T-helper 1 cell (primary cell): ENCODE measurements at regions not wholly inside any gene's neighbourhood (a gene's known extent, or its start where the extent isn't known, plus 50 kb on each side); places are given as distances from the start of the nearest gene placed in this dataset.
"Not testable (repeated sequence)": the region's sequence is repeated elsewhere in the genome, so short reads cannot be mapped to it uniquely, and the experiment has no call there.

Source experiments
- DNase-seq, 5 donors: peaks; one replicate each; pipeline ENCODE4 v3.0.0-alpha.2; 2012 to 2020

DNA sequence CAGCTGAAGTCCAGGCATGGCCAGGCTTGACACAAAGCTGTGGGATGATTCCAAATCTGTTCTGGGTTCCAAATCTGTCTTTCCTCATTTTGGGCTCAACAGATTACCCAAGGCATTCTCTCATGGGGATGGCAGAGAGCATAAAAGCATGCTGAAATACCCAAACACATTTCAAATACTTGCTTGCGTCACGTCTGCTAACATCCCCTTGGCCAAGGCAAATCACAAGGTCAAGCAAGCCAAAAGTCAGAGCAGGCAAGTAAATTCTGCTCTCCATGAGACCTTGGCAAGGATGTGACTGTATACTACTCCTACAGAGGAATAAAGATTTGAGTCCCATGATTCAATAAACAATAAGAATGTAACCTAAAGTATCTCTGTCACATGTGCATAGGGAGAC is 306.7 kb downstream of the EPB41L4A start:
- no peak for DNase-seq

DNA sequence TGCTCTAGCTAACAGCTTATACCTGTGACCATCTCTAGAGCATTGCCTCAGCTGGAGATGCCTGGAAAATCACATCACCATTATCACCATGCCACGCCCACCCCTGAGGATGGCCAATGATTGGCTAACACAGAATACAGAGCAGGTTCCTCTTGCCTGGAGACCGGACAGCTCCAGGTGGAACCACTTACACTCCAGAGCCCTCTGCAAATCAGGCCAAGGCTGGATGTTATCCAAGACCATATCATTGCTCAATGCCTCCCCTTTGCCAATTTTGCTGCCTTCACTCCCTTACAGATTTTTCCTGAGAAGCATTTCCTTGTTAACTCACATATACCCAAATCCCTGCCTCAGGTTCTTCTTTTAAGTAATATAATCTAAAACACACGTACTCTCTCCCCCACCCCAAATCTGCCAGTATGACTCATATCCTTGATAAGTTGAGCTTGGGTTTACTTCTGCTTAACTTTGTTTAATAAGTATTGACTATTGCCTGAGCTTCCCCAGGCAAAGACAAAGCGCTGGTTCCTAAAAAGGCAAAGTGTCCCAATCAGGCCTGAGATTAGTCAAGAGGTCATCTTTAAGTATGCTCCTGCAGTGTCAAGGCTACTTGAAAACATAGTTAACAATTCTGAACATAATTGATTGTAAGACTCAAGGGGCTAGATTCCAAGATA is 309.6 kb downstream of the EPB41L4A start:
- DNase-seq, result no peak

DNA sequence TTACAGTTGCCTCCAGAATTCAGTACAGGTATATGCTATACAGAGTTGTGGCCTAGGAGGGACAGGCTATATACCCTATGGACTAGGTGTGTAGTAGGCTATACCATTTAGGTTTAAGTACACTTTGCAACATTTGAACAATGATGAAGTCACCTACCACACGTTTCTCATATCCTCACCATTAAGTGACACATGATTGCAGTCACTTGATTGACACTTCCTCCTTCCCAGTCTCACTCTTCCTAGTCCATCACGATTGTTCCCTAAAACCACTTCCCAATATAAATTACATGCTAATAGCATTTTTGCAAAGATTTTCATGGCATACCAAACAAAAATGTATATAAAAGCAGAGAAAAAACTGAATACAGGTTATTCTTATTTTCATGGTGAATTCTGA is 312.2 kb downstream of the EPB41L4A start:
- no peak for DNase-seq

DNA sequence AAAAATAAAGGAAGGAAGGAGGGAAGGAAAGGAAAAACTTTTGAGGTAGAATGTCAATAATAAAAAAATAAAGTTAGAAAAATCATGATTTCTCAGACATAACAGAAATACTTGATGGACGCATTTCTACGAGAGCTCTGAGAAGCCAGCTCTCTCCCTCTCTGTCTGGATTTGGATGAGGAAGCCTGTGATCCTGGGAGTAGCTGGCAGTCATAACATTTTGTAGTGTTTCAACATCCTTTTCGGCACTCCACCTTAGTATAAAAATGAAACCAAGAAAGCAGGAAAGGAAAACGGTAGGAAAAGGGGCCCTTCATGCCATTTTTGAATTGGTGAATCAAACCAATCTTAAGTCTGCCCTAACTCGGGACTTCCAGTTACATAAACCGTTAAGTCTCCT is 321.3 kb downstream of the EPB41L4A start:
- DNase-seq, result no peak

DNA sequence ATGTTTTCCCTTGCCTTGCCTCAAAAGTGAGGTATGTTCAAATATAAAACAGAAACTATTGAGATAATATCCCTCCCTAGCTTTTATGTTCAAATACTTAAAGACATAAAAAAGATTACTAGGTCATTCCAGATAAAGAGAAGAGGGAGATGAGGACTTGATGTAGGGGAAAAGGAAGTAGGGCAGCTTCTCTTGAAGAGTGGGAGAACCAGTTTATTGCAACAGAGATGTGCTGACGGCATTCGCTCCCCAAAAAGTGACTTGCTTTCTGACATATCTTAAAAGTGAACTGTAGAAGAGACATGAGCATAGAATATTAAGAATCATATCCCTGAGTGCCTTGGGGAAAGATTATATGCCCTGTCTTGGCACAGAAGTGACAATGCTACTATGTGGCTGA is 330.2 kb upstream of the NREP start:
- DNase-seq, result no peak

DNA sequence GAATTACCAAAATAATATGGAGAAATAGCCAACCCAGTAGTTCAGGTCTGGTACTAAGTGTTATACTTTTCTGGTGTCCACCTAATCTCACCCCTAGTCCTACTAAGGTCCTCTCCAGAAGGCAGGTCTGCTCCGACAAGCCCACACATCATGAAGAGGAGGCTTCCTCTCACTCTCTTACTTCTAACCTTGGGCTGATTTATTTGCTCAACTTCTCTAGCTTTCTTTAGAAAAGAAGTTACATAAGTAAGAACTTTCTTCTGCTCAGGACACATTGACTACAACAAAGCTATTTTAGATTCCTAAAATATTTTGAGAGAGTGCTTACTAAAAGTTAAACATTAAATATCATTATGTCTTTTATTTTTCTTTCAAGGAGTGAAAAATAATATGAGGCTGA is 329.7 kb upstream of the NREP start:
- no peak for DNase-seq

DNA sequence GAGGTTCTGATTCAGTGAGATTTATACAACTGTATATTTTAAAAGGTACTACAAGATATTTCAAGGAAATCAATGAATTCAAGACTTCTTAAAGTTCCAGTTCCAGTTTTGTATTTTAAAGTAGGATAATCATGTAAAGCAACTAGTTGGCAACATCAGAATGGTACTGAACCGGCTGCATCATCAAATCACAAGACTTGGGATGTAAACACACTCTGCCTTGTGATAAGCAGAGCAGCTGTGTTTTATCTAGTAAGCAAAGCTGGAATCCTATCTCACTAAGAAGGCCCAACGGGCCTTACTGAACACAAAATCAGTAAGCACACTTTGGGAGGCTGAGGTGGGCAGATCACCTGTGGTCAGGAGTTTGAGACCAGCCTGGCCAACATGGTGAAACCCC is 327.2 kb upstream of the NREP start:
- DNase-seq, result no peak

DNA sequence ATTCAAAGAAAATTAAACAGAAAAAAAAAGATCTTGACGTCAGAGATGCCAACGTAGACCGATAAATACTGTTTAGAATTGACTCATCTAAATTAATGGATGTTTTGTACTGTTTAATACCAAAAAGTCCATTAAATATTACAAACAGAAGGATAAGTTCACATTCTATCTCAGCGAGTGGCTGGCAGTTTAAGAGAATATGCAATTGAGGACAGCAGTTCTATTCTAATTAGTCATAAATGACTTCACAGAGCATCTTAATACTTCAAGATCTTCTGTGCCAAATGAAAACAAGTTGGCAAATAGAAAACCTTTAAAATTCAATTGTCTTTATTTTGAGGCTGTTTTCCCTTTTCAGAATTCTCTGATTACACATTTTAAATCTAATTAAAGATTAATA is 326.6 kb upstream of the NREP start:
- no peak for DNase-seq

DNA sequence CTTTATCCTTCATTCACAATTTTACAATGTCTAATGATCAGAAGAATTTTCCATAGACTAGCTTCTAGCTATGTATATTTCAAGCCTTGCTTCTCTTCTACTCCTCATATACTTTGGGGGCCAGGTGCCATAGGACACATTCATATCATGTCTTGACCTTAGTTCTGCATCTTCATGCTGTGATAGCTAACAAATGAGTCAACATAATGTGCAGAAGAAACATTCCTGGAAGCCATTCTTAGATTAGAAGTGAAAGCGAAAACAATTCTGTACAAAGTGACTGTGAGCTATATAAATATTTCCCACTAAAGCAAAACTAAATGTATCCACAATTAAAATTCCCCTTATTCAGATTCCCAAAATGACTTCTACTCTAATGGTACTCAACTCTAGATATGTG is 320.2 kb upstream of the NREP start:
- DNase-seq, result peak in 1 of 5 donors; percentile 31

DNA sequence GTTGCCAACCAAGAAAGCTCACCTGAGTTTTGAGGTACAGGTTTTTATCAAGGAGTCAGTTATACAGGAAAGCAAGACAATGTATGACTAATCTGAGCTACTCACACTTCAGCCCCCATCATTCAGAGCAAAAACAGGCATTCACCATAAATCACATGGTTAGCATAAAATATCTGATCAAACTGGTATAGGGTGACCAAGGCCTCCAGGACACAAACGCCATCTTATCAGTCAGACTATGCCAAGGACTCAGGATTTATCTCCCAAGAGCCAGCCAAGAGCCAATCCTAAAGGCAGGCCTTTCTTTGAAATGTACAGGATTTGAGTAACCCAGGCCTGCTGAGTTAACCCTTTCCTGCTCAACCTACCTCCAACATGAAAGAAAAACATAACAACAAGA is 313.0 kb upstream of the NREP start:
- DNase-seq, result no peak

DNA sequence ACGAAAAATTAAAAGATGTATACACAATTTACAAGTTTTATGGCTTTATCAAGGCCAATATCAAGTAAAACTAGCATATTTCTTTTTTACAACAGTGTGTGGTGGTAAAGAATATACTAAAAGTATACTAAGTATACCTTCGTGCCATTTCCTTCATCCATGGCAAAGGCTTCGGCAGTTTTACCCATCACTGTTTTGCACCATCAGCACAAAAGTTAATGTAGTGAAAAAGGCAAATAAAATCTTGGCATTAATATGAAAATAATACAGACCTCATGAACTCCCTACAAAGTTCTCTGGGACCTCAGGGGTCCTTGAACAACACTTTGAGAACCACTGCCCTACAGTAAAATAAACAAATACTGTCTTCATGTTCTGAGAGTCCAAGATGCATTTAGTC is 312.3 kb upstream of the NREP start:
- no peak for DNase-seq

DNA sequence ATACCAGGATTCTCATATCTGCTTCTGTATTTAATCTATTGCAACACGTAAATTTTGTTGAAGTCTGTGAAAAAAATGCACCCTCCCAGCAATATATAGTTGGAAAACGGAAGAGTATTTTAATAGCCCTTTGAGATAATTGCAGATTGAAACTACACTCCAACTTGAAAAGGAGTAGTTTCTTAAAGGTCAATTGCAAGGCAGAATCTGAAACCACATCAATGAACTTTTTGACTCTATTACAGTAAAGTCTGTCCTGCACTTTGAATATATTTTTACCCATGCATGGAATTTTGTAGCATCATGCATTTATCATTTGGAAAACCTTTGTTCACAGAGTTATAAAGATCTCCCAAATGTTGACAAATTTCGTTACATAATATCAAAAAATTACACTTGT is 311.6 kb upstream of the NREP start:
- DNase-seq, result no peak

DNA sequence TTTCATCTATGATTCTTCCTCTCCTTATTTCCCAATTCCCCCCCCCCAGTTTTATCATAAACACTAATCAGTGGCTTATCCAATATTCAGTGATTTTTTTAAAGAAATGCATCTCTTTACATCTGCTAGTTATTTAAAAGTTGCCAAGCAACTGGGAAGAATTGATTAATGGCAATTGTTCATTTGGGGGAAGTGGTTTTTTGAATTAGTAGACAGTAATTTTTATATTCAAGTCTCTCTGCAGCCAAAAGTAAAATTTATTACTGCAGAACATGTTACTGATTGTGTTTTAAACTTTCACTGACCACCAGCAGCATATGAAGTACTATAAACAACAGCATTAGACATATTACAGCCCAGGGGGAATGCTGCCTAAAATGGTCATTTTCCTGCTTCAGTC is 308.8 kb upstream of the NREP start:
- no peak for DNase-seq

DNA sequence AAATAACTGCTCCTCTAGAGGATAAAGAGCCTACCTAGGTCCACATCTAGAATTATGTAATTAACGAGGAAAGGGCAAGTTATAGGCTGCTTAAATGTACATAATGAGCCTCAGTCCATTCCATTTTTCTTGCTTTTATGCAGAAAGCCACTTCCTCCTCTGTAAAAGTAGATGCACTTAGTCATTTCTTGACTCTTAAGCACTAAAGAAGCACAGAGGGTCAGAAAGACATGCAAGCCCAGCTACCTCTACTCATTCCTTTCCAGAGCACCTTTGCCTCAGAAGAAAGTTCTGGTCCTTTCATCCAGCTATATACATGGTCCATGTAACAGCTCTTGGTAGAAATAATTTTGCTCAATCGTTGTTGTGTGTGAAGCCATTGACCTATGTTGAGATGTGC is 308.0 kb upstream of the NREP start:
- DNase-seq, result no peak

DNA sequence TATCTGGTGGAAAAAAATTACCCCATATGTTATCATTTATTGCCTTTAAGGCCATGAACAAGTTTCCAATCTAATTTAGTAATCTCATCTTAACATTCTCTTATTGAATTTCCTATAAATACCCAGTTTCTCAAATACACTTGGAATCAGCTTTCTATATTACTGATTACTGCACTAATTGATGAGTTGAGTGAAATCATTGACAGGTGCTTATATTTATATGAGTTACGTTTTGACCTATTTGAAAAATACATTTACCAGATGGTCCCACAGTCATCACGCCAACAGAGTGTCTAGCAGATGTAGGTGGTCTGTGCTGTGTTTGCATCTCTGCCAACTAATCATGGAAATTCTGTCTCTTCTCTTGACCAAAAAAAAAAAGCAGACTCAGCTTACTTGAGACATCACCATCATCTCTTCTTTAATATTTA is 307.3 kb upstream of the NREP start:
- DNase-seq, result no peak

DNA sequence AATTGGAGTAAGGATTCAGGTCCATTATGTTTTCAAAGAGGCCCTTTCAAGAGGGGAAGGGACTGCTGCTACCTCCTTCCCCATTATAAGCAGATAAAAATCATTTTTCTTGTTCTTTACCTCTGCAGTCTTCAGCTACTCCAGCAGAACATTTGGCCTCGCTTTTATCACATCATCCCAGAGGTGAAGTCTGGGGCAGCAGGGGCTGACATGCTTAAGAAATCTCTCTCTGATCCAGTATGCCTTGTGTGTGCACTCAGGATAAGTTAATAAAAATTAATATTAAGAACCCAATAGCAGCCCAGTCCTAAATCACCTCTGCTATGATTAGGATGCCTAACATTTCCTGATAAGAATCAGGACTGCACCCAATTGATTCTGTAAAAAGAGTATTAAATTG is 306.9 kb upstream of the NREP start:
- no peak for DNase-seq

DNA sequence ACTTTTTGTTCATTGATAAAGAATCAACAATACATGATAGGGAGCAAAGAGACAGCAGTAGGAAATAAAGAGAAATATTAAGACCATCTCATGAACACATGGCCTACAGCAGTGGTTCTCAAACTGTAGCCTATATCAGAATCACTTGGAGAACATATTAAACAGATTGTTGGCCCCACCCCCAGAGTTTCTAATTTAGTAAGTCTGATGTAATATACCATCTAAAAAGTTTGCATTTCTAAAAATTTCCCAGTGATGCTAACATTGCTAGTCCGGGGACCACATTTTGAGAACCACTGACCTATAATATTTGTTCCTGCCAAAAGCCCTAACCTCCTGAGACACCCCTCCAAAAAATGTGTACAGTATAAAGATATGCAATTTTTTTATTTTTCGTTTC is 306.2 kb upstream of the NREP start:
- DNase-seq, result no peak

DNA sequence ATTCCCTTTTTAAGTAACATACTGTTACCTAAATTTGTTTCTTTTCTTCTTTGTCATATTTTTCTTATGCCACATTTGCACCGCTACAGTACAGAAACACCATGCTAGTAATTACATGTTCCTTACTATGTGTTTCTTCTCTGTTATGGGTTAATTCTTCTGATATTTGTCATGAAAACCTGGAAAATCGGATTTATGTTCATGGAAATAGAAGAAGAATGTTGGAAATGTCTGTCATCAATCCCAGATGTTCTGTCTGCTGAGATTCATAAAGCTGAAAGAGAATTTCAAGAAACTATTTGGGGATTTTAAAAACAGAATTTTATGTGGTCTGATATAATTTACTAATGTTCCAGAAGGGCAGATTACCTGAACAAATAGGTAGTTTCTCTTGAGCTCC is 305.2 kb upstream of the NREP start:
- no peak for DNase-seq

DNA sequence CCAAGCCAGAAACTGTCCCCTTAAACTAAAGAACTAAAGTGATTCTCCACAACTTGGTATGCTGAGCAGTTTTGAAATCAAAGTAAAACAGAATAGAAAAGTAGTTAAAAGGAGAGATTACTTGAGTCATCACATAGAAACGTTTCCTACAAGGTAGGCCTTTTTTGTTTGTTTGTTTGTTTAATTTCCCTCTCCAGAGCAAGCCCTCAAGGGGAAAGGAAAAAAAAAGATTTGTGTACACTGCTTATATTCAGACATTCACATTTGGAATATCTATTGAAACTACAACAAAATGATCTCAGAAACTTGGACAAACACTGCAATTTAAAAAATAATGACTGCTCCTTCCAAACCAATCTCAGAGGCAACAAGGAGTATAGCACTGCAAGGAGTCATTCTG is 304.7 kb upstream of the NREP start:
- DNase-seq, result no peak

DNA sequence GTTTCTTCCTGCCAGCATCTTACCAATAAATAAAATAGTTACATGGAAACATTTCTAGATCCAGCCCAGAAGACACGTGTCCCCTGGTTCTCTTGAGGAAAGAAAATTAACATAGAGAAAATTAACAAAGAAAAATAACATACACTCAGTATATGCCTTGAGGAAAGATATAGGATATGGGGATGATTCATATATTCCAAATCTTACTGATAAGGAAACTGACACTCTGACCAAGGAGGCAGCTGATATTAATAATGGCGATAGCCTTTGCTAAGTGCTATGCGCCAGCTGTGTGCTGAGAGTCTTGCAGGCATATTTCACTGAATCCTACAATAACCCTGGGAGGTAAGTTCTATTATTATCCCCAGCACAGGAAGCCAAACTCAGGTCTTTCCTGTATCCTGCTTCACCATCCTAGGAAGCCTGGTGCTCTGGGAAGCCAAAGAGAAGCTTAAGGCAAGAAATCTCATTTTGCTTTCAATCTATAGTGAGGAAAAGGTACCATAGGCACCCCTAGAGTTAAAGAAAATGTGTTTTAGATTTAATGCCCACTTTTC is 302.7 kb upstream of the NREP start:
- no peak for DNase-seq

DNA sequence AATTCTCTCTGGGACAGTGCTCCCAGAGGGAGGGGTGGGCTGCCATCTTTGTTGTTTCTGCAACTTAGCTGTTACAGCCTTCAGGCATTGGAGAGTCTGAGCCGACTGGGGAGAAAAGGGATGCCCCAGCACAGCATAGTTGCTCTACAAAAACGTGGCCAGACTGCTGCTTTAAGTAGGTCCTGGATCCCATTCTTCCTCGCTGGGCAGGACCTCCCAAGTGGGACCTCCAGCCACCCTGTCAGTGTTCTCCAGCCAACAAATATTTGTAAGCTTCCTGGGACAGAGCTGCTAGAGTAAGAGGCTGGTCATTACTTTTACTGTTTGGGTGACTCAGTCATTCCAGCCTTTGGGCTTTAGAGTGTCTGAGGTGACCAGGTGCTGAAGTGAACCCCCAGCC is 292.7 kb upstream of the NREP start:
- no peak for DNase-seq

DNA sequence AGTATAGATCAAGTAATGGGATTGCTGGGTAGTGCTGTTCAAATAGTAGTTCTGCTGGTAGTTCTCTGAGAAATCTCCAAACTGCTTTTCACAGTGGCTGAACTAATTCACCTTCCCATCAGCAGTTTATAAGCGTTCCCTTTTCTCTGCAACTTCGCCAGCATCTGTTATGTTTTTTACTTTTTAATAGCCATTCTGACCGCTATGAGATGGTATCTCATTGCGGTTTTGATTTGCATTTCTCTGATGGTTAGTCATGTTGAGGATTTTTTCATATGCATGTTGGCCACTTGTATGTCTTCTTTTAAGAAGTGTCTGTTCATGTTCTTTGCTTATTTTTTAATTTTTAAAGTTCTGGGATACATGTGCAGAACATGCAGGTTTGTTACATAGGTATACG is 279.2 kb upstream of the NREP start:
- no peak for DNase-seq

DNA sequence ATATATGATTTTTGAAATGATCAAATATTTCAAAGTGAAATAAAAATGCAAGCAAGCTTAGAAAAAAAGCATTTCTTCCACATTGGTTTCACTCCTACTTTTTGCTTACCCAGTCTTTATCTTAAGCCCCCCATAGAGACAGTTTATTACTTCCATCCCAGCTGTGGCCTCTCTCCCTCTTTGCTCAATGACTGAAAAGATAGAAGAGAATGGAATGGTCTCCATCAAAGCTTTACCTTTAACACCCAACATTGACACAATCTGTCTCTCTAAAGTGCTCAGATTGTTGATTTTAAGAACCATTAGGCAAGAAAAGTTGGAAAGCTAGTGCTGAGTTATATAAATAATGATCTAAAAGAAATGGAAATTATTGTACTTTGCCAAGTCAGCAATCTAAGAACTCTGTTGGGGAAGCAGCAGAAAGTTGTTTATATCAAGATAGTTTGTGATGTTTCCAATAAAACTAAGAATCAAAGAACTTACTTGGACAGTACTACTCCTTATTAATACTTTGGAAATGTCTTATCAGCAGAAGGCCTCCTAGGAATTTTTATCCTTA is 277.5 kb upstream of the NREP start:
- DNase-seq, result no peak

DNA sequence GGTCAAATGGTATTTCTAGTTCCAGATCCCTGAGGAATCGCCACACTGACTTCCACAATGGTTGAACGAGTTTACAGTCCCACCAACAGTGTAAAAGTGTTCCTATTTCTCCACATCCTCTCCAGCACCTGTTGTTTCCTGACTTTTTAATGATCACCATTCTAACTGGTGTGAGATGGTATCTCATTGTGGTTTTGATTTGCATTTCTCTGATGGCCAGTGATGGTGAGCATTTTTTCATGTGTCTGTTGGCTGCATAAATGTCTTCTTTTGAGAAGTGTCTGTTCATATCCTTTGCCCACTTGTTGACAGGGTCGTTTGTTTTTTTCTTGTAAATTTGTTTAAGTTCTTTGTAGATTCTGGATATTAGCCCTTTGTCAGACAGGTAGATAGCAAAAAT is 269.9 kb upstream of the NREP start:
- DNase-seq, result not testable (repeated sequence)

DNA sequence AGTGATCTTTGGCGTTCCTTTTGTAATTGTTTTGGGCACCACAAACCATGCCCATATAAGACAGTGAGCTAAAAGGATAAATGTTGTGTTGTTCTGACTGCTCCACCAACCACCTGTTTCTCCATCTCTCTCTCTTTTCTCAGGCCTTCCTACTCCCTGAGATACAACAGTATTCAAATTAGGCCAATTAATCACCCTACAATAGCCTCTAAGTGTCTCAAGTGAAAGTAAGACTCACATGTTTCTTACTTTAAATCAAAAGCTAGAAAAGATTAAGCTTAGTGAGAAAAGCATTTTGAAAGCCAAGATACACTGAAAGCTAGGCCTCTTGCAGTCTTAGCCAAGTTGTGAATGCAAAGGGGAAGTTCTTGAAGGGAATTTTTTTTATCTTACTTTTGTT is 268.8 kb upstream of the NREP start:
- DNase-seq, result no peak
